Neuronal stem cell (in vitro differentiated cells): ENCODE measurements at regions not wholly inside any gene's neighbourhood (a gene's known extent, or its start where the extent isn't known, plus 50 kb on each side); places are given as distances from the start of the nearest gene placed in this dataset.

Source experiments
- DNase-seq: peaks from one replicate; pipeline ENCODE4 v3.0.0-alpha.2; 2013; ENCODE audit warnings: low spot score
- H2AFZ ChIP-seq: one replicate; pipeline ENCODE4 v1.6.1; 2013; ENCODE audit warnings: mild to moderate bottlenecking, low read length, inconsistent platforms
- H2AK5ac ChIP-seq: 2 replicates; pipeline ENCODE4 v1.6.1; 2013; ENCODE audit warnings: low read depth, mild to moderate bottlenecking, inconsistent platforms, low read length, moderate library complexity, mixed read lengths
- H2BK120ac ChIP-seq: 2 replicates; pipeline ENCODE4 v1.6.1; 2013; ENCODE audit warnings: low read depth, mild to moderate bottlenecking, inconsistent platforms, low read length, moderate library complexity, mixed read lengths
- H2BK12ac ChIP-seq: one replicate; pipeline ENCODE4 v1.6.1; 2013; ENCODE audit warnings: low read length, inconsistent platforms
- H2BK15ac ChIP-seq: 2 replicates; pipeline ENCODE4 v1.6.1; 2013; ENCODE audit warnings: mild to moderate bottlenecking, low read length, inconsistent platforms, mixed read lengths
- H2BK5ac ChIP-seq: one replicate; pipeline ENCODE4 v1.6.1; 2013; ENCODE audit warnings: inconsistent platforms, mild to moderate bottlenecking, low read length, moderate library complexity
- H3K14ac ChIP-seq: one replicate; pipeline ENCODE4 v1.6.1; 2013; ENCODE audit warnings: low read length, inconsistent platforms
- H3K18ac ChIP-seq: 2 replicates; pipeline ENCODE4 v1.6.1; 2013; ENCODE audit warnings: low read length, inconsistent platforms
- H3K23ac ChIP-seq: 2 replicates; pipeline ENCODE4 v1.6.1; 2013; ENCODE audit warnings: low read depth, mild to moderate bottlenecking, mixed read lengths, low read length, inconsistent platforms; ENCODE audit not compliant: poor library complexity
- H3K27ac ChIP-seq: replicated peaks from 3 replicates; pipeline ENCODE4 v1.5.1; 2013; ENCODE audit warnings: low read length, inconsistent platforms
- H3K27me3 ChIP-seq, 3 experiments: 2 replicates each; pipeline ENCODE4 v1.6.1; 2013; ENCODE audit warnings: low read length in 3 of 3, mild to moderate bottlenecking in 2 of 3, inconsistent platforms in 1 of 3, low read depth in 1 of 3, mixed read lengths in 1 of 3, moderate library complexity in 1 of 3; ENCODE audit not compliant: control insufficient read depth in 3 of 3, insufficient read depth in 3 of 3
- H3K36me3 ChIP-seq, 2 donors: replicated peaks in 1 of 2; 2 replicates each; pipeline ENCODE4 v1.6.1; 2013; ENCODE audit warnings: low read length in 2 of 2; ENCODE audit not compliant: control insufficient read depth in 2 of 2, insufficient read depth in 2 of 2
- H3K4ac ChIP-seq: 2 replicates; pipeline ENCODE4 v1.6.1; 2013; ENCODE audit warnings: inconsistent platforms, mild to moderate bottlenecking, low read length, moderate library complexity
- H3K4me1 ChIP-seq, 2 donors: 1 replicate in 1 of 2; 2 replicates in 1 of 2; pipeline ENCODE4 v1.6.1; 2013; ENCODE audit warnings: low read length in 2 of 2, low read depth in 1 of 2; ENCODE audit not compliant: control insufficient read depth in 2 of 2, insufficient read depth in 1 of 2
- H3K4me2 ChIP-seq: one replicate; pipeline ENCODE4 v1.6.1; 2013; ENCODE audit warnings: mild to moderate bottlenecking, low read length, inconsistent platforms; ENCODE audit not compliant: insufficient read depth, poor library complexity, severe bottlenecking
- H3K4me3 ChIP-seq, 2 donors: 2 replicates each; pipeline ENCODE4 v1.5.1; 2013; ENCODE audit warnings: low read length in 2 of 2, mild to moderate bottlenecking in 2 of 2, inconsistent platforms in 1 of 2, moderate library complexity in 1 of 2
- H3K79me1 ChIP-seq: one replicate; pipeline ENCODE4 v1.6.1; 2013; ENCODE audit warnings: low read depth, mild to moderate bottlenecking, inconsistent platforms, low read length, moderate library complexity
- H3K9ac ChIP-seq: one replicate; pipeline ENCODE4 v1.6.1; 2013; ENCODE audit warnings: mild to moderate bottlenecking, low read depth, low read length, inconsistent platforms; ENCODE audit not compliant: poor library complexity
- H3K9me3 ChIP-seq, 2 donors: replicated peaks in 1 of 2; 2 replicates each; pipeline versions ENCODE3 to v1.6.1; 2013; ENCODE audit warnings: low read length in 2 of 2, mild to moderate bottlenecking in 2 of 2, inconsistent platforms in 1 of 2, low read depth in 1 of 2, mixed read lengths in 1 of 2, moderate library complexity in 1 of 2; ENCODE audit not compliant: control insufficient read depth in 2 of 2, insufficient read depth in 1 of 2
- H4K8ac ChIP-seq: one replicate; pipeline ENCODE4 v1.6.1; 2013; ENCODE audit warnings: low read depth, mild to moderate bottlenecking, inconsistent platforms, low read length, moderate library complexity
- H4K91ac ChIP-seq: one replicate; pipeline ENCODE4 v1.6.1; 2013; ENCODE audit warnings: low read length, low read depth, mild to moderate bottlenecking, inconsistent platforms; ENCODE audit not compliant: poor library complexity
- WGBS, 2 donors: extraction: QIAGEN DNeasy Blood & Tissue Kit; methylation state at CpG; one replicate each; pipeline ENCODE4 v1.1.7; 2013; ENCODE audit warnings: missing lambda C conversion rate in 2 of 2, mixed read lengths in 1 of 2; ENCODE audit not compliant: insufficient read length in 2 of 2, insufficient replicate concordance in 1 of 2; ENCODE audit errors: extremely low coverage in 2 of 2; 5-methylcytosine and 5-hydroxymethylcytosine counted together

DNA sequence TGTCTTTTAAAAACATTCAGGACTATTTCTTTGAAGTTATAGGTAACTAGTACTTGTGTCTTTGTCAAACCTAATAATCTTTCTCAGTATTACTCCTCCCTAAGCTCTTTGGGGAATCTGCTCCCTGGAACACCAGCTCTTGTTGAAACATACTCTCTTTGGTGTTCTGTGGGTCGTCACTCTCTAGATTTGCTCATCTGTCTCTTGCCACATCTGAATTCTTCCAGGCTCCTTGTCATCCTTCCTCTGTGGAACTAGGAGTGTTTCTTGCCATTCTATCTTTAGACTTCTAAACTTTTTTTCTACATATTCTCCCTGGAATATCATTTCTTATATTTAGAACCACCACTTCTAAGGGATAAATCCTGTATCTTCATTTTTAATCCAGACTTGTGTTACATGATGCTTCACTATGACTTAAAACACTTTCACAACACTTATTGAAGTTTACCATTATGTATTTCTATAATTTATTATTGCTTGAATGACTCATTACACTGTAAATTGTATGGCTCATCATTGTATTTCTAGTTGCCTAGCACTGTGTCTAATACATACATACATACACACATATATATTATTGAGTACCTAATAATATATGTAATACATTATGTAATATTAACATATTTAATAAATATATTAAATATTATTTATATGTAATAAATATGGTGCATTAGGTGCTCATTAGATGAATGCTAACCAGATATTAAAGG is 186.1 kb downstream of the TMA16 start:
- Histone ChIP-seq H3K36me3 (no peaks in the 10 kb centered on the region), H3K4me2 (no peak overlapping the region), H3K4me1 (no peaks in the 10 kb centered on the region), H2AFZ (no peak overlapping the region), H3K23ac (no peak overlapping the region), H2BK15ac (no peak overlapping the region), H3K9ac (no peak overlapping the region), H3K27ac (no peak overlapping the region), H2BK120ac (no peak overlapping the region), H2BK12ac (no peak overlapping the region), H4K8ac (no peak overlapping the region), H4K91ac (no peak overlapping the region), H3K18ac (no peak overlapping the region), H3K9me3 (no peaks in the 10 kb centered on the region), H2AK5ac (no peak overlapping the region), H2BK5ac (no peak overlapping the region), H3K4ac (no peak overlapping the region), H3K79me1 (no peaks in the 10 kb centered on the region), H3K14ac (no peak overlapping the region), H3K27me3 (no peaks in the 10 kb centered on the region), H3K4me3 (no peak overlapping the region)
- no peak for DNase-seq
- WGBS, 2 donors, result no CpG with 5 or more reads among the region's 1 CpG

DNA sequence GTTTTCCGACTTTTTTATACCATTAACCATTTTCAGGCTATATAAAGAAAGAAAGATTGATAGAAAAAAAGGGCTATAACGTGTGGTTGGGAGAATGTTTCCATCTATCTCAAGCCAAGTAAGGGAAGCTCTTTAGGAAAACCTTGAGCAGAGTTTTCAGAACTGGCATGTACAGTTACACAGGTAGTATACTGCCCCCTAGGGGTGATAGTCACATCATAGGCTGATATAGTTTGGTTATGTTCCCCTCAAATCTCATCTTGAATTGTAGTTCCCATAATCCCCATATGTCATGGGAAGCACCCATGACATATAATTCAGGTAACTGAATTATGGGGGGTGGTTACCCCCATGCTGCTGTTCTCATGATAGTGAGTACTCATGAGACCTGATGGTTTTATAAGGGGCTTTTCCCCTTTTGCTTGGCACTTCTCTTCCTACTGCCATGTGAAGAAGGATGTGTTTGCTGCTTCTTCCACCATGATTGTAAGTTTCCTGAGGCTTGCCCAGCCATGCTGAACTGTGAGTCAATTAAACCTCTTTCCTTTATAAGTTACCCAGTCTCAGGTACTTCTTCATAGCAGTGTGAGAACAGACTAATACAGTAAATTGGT is 186.8 kb downstream of the TMA16 start:
- H2BK5ac ChIP-seq, result no peak overlapping the region
- no peak overlapping the region for H3K18ac ChIP-seq
- DNase-seq, result peak; percentile 9
- no peak overlapping the region for H2AK5ac ChIP-seq
- H3K27me3 ChIP-seq, result no peaks in the 10 kb centered on the region
- no peak overlapping the region for H4K8ac ChIP-seq
- no peaks in the 10 kb centered on the region for H3K4me1 ChIP-seq
- H3K14ac ChIP-seq, result no peak overlapping the region
- H3K9me3 ChIP-seq, result no peaks in the 10 kb centered on the region
- no peak overlapping the region for H2BK12ac ChIP-seq
- no peaks in the 10 kb centered on the region for H3K79me1 ChIP-seq
- no peak overlapping the region for H2AFZ ChIP-seq
- no peak overlapping the region for H3K4ac ChIP-seq
- H3K27ac ChIP-seq, result no peak overlapping the region
- H4K91ac ChIP-seq, result no peak overlapping the region
- no peak overlapping the region for H3K4me3 ChIP-seq
- no peak overlapping the region for H2BK120ac ChIP-seq
- no peak overlapping the region for H3K23ac ChIP-seq
- no peaks in the 10 kb centered on the region for H3K36me3 ChIP-seq
- no peak overlapping the region for H2BK15ac ChIP-seq
- WGBS, 2 donors, result no CpG with 5 or more reads among the region's 2 CpGs
- H3K9ac ChIP-seq, result no peak overlapping the region
- no peak overlapping the region for H3K4me2 ChIP-seq

DNA sequence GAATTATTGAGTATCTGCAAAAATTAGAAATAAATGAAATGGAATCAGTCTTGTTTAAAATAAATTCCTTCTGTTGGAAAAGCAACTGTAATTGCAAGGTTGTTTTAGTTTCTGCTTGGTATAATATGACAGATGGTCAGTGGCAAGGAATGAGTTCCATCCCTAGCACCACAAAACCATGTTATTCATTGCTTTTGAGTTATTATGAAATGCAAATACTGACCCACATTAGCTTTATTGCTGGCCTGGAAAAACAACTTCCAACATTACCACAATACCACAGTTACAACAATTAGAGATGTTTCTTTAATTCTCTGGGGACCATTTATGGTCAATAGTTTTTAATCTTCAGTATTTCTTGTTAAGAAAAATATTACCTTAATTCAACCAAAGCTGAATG is 194.4 kb downstream of the TMA16 start:
- H3K27ac ChIP-seq, result no peak overlapping the region
- H3K18ac ChIP-seq, result no peak overlapping the region
- H2AFZ ChIP-seq, result no peak overlapping the region
- H3K23ac ChIP-seq, result no peak overlapping the region
- no peak overlapping the region for H3K14ac ChIP-seq
- H3K36me3 ChIP-seq, result no peaks in the 10 kb centered on the region
- no peak overlapping the region for H3K4me3 ChIP-seq
- no peak overlapping the region for H3K9ac ChIP-seq
- no peak overlapping the region for H4K8ac ChIP-seq
- H2BK12ac ChIP-seq, result no peak overlapping the region
- H3K4ac ChIP-seq, result no peak overlapping the region
- H3K4me1 ChIP-seq, result no peaks in the 10 kb centered on the region
- H3K79me1 ChIP-seq, result no peaks in the 10 kb centered on the region
- H3K27me3 ChIP-seq, result no peaks in the 10 kb centered on the region
- DNase-seq, result no peak
- no peak overlapping the region for H4K91ac ChIP-seq
- H3K9me3 ChIP-seq, result no peaks in the 10 kb centered on the region
- no peak overlapping the region for H2BK120ac ChIP-seq
- H3K4me2 ChIP-seq, result no peak overlapping the region
- no peak overlapping the region for H2BK5ac ChIP-seq
- no peak overlapping the region for H2BK15ac ChIP-seq
- H2AK5ac ChIP-seq, result no peak overlapping the region

DNA sequence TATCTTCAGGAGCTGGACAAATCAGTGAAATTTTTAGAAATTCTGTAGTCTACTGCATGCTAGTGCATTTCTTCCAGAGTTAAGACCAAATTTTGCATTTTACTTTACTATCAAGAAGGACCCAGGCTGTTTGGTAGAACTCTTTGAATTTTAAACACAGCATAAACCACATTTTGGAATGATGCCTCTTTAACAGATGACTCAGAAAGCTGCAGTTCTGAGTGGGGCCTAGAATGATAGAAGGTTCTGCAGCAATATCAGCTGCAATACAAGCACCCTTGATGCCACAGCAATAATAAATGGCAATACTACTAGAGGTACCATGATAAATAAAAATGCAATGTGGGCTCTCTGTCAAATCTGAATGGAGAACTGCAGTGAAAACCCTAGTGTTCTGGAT is 198.7 kb downstream of the TMA16 start:
- Histone ChIP-seq H3K36me3 (no peaks in the 10 kb centered on the region), H3K27me3 (no peaks in the 10 kb centered on the region), H4K91ac (no peak overlapping the region)

More for the DNA sequence above, 198.7 kb downstream of the TMA16 start:
- Histone ChIP-seq H2AFZ (no peak overlapping the region), H2BK15ac (no peak overlapping the region), H3K4me3 (no peak overlapping the region), H3K27ac (no peak overlapping the region), H3K4ac (no peak overlapping the region), H3K4me2 (no peak overlapping the region), H3K79me1 (no peaks in the 10 kb centered on the region), H2AK5ac (no peak overlapping the region), H3K4me1 (no peaks in the 10 kb centered on the region), H3K14ac (no peak overlapping the region), H3K18ac (no peak overlapping the region), H3K9me3 (peaks cover 0 to 3% of the 10 kb centered on the region in 2 donors), H4K8ac (no peak overlapping the region), H2BK5ac (no peak overlapping the region), H3K23ac (no peak overlapping the region), H3K9ac (no peak overlapping the region), H2BK12ac (no peak overlapping the region), H2BK120ac (no peak overlapping the region)
- no peak for DNase-seq
